Peyer's patch (tissue), 4 donors: ENCODE measurements at regions not wholly inside any gene's neighbourhood (a gene's known extent, or its start where the extent isn't known, plus 50 kb on each side); places are given as distances from the start of the nearest gene placed in this dataset.

Experiments used
- DNase-seq, 3 donors: peaks; one replicate each; pipeline ENCODE4 v3.0.0-alpha.2; 2017 to 2019
- H3K27ac ChIP-seq, 4 donors: fragments of 200-600 bp; sonication (generic); one replicate each; pipeline ENCODE4 v1.5.1; 2016 to 2019
- H3K27me3 ChIP-seq, 2 donors: fragments of 200-600 bp; sonication (generic); one replicate each; pipeline ENCODE4 v1.5.1; 2019
- H3K36me3 ChIP-seq, 3 donors: fragments of 200-600 bp; sonication (generic); one replicate each; pipeline ENCODE4 v1.5.1; 2016 to 2019
- H3K4me1 ChIP-seq, 4 donors: fragments of 200-600 bp; sonication (generic); one replicate each; pipeline ENCODE4 v1.5.1; 2016 to 2019
- H3K4me3 ChIP-seq, 4 donors: fragments of 200-600 bp; sonication (generic); 1 replicate in 3 of 4; 2 replicates in 1 of 4; pipeline ENCODE4 v1.5.1; 2016 to 2019; ENCODE audit warnings: mild to moderate bottlenecking in 1 of 4
- H3K9me3 ChIP-seq, 4 donors: fragments of 200-600 bp; sonication (generic); one replicate each; pipeline ENCODE4 v1.5.1; 2016 to 2019; ENCODE audit warnings: mild to moderate bottlenecking in 1 of 4
- POLR2A ChIP-seq, 2 donors: fragments of 450-650 bp; IDR thresholded peaks; one replicate each; pipeline ENCODE4 v1.5.1; 2017; ENCODE audit warnings: antibody characterized with exemption in 2 of 2, mild to moderate bottlenecking in 2 of 2, moderate library complexity in 2 of 2
- TF ChIP-seq, protein P1 (sequence below), 6 experiments: fragments of 450-650 bp in 4 of 6; fragments of 200-600 bp in 2 of 6; sonication (generic) in 1 of 6; IDR thresholded peaks; one replicate each; pipeline ENCODE4 v1.5.1; 2017 to 2019; ENCODE audit warnings: antibody characterized with exemption in 6 of 6, mild to moderate bottlenecking in 3 of 6, moderate library complexity in 1 of 6

GRCh38 chr14:84770030-84770429, 759.9 kb upstream of the FLRT2 start:
- H3K4me1 ChIP-seq, result no peaks in the 10 kb centered on the region
- H3K9me3 ChIP-seq, result no peaks in the 10 kb centered on the region
- H3K27me3 ChIP-seq, result no peaks in the 10 kb centered on the region
- H3K36me3 ChIP-seq, result no peaks in the 10 kb centered on the region
- H3K4me3 ChIP-seq, result no peak overlapping the region
- no peak for TF ChIP-seq POLR2A (IDR thresholded peaks at IDR 0.05)
- TF ChIP-seq, protein P1, sequence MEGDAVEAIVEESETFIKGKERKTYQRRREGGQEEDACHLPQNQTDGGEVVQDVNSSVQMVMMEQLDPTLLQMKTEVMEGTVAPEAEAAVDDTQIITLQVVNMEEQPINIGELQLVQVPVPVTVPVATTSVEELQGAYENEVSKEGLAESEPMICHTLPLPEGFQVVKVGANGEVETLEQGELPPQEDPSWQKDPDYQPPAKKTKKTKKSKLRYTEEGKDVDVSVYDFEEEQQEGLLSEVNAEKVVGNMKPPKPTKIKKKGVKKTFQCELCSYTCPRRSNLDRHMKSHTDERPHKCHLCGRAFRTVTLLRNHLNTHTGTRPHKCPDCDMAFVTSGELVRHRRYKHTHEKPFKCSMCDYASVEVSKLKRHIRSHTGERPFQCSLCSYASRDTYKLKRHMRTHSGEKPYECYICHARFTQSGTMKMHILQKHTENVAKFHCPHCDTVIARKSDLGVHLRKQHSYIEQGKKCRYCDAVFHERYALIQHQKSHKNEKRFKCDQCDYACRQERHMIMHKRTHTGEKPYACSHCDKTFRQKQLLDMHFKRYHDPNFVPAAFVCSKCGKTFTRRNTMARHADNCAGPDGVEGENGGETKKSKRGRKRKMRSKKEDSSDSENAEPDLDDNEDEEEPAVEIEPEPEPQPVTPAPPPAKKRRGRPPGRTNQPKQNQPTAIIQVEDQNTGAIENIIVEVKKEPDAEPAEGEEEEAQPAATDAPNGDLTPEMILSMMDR (IDR thresholded peaks at IDR 0.05), result no peak
- H3K27ac ChIP-seq, result no peak overlapping the region
- no peak for DNase-seq

DNA sequence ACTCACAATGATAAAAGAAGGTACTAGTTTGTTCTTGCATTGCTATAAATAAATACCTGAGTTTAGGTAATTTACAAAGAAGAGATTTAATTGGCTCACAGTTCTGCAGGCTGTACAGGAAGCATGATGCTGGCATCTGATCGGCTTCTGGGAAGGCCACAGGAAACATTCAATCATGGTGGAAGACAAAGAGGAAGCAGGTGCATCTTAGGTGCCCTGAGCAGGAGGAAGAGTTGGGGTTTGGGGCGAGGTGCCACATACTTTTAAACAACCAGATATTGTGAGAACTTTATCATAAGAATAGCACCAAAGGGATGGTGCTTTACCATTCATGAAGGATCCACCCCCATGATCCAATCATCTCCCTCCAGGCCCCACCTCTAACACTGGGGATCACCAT, 752.6 kb upstream of the FLRT2 start:
- Histone ChIP-seq H3K4me1 (no peaks in the 10 kb centered on the region), H3K36me3 (no peaks in the 10 kb centered on the region), H3K4me3 (no peak overlapping the region), H3K27ac (no peak overlapping the region), H3K27me3 (no peaks in the 10 kb centered on the region), H3K9me3 (peaks cover 0 to 3% (median 0%) of the 10 kb centered on the region in 4 donors)
- DNase-seq, result no peak
- TF ChIP-seq, protein P1 (IDR thresholded peaks at IDR 0.05), result no peak
- TF ChIP-seq POLR2A (IDR thresholded peaks at IDR 0.05), result no peak

DNA sequence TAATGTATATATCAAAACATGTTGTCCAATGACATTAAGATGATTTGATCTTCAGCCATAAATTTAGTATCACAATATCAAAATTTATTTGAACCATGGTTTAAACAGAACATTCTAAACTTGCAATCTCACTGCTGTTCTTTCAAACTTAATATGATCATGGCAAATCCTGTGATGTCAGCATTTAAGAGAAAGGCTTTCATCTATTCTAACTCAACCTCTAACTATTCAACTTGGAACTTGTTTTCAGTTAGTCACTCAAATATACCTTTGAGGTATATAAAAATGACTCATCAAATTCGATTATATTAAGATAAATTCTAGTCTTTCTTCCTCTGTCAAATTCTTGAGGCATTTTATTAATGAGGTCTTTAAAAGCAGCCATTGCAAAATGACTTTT, 747.0 kb upstream of the FLRT2 start:
- Histone ChIP-seq H3K4me1 (no peaks in the 10 kb centered on the region), H3K27ac (no peak overlapping the region), H3K4me3 (no peak overlapping the region), H3K36me3 (no peaks in the 10 kb centered on the region), H3K9me3 (no peaks in the 10 kb centered on the region), H3K27me3 (no peaks in the 10 kb centered on the region)
- DNase-seq, result no peak
- TF ChIP-seq POLR2A (IDR thresholded peaks at IDR 0.05), result no peak
- TF ChIP-seq, protein P1 (IDR thresholded peaks at IDR 0.05), result no peak

DNA sequence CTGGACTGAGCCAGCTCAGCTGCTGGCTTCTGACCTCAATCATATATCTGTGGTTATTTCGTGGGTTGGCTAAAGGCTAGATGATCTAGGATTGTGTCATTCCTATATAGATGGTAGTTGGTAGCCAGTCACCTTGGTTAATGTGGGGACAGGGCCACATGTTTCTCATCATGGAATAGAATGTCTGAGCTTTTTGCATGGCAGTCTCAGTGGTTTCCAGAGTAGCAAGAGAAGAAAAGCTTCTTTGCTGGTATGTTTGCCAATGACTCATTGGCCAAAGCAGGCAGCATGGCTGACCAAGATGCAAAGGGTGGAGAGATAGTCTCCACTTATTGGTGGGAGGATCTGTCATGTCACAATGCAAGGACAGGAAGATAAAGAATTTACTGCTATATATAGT, 746.4 kb upstream of the FLRT2 start:
- TF ChIP-seq, protein P1 (IDR thresholded peaks at IDR 0.05), result no peak
- no peak for TF ChIP-seq POLR2A (IDR thresholded peaks at IDR 0.05)
- no peak for DNase-seq
- Histone ChIP-seq H3K36me3 (no peaks in the 10 kb centered on the region), H3K4me1 (no peaks in the 10 kb centered on the region), H3K27ac (no peak overlapping the region), H3K27me3 (no peaks in the 10 kb centered on the region), H3K4me3 (no peak overlapping the region), H3K9me3 (no peaks in the 10 kb centered on the region)

DNA sequence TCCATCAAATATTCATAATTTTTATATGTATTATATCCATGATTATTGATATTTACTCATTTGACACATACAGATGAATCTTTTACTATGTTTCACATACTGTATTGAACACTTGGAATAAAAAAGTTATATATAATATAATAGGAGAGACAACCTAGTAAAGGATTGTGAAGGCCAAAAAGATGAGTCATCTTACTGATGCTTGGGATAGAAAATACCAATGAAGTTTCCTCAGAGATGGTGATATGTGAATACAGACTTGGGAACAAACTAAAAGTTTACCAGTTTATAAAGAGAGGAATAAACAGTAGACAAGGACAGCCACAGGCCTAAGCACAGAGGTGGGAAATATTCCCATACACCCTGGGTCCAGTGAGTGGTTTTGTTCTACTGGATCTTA, 743.9 kb upstream of the FLRT2 start:
- no peak for DNase-seq
- H3K9me3 ChIP-seq, result no peaks in the 10 kb centered on the region
- no peak overlapping the region for H3K4me3 ChIP-seq
- no peaks in the 10 kb centered on the region for H3K36me3 ChIP-seq
- H3K27ac ChIP-seq, result no peak overlapping the region
- no peaks in the 10 kb centered on the region for H3K27me3 ChIP-seq
- no peaks in the 10 kb centered on the region for H3K4me1 ChIP-seq
- TF ChIP-seq, protein P1 (IDR thresholded peaks at IDR 0.05), result no peak
- no peak for TF ChIP-seq POLR2A (IDR thresholded peaks at IDR 0.05)

DNA sequence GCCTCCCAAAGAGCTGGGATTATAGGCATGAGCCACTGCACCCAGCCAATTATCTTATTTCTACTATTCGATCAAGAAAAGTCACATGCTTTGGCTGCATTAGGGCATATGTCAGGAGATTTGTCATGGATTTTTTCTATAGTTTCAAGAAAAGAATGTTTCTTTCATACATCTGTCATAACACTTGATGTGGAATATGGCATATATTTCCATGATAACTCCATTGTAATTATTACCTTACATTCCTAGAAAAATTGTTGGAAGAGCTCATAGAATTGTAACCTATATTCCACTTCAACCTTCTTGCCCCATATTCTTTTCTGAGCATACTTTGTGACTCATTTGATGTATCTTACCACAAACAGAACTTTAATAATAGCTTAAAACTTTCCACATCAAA, 740.9 kb upstream of the FLRT2 start:
- H3K4me3 ChIP-seq, result no peak overlapping the region
- TF ChIP-seq, protein P1 (IDR thresholded peaks at IDR 0.05), result no peak
- TF ChIP-seq POLR2A (IDR thresholded peaks at IDR 0.05), result no peak
- no peak for DNase-seq
- no peaks in the 10 kb centered on the region for H3K27me3 ChIP-seq
- H3K9me3 ChIP-seq, result no peaks in the 10 kb centered on the region
- no peaks in the 10 kb centered on the region for H3K36me3 ChIP-seq
- no peak overlapping the region for H3K27ac ChIP-seq
- H3K4me1 ChIP-seq, result no peaks in the 10 kb centered on the region
